Activated B cell treated with CpG ODN at 0.5 μM for 24 hours (primary cell): ENCODE measurements at regions not wholly inside any gene's neighbourhood (a gene's known extent, or its start where the extent isn't known, plus 50 kb on each side); places are given as distances from the start of the nearest gene placed in this dataset.

Experiments
- ATAC-seq: fragments of 200-7000 bp; cut with Tn5 transposase; one replicate; pipeline ENCODE4 v1.10.0; 2021; ENCODE audit warnings: low read depth, mild to moderate bottlenecking, moderate library complexity
- CTCF ChIA-PET: fragments of 350-600 bp; sonication (Branson Sonifier 250); formaldehyde crosslinking; loops from one replicate; lab custom pipeline; 2021; ENCODE audit warnings: antibody characterized with exemption; lab: Charles Lee
- POLR2A ChIA-PET: fragments of 350-600 bp; sonication (Branson Sonifier 250); formaldehyde crosslinking; loops from one replicate; lab custom pipeline; 2021; ENCODE audit warnings: antibody characterized with exemption; lab: Charles Lee
- DNase-seq: peaks from one replicate; pipeline ENCODE4 v3.0.0; 2022
- H3K27ac Mint-ChIP-seq: one replicate; pipeline ENCODE4 v1.8.0; 2020; ENCODE audit warnings: mixed read lengths
- H3K27me3 Mint-ChIP-seq: one replicate; pipeline ENCODE4 v1.8.0; 2021; ENCODE audit warnings: mixed read lengths
- H3K36me3 Mint-ChIP-seq: one replicate; pipeline ENCODE4 v1.8.0; 2021; ENCODE audit warnings: low read depth, mixed read lengths
- H3K4me1 Mint-ChIP-seq: one replicate; pipeline ENCODE4 v1.8.0; 2021; ENCODE audit warnings: mixed read lengths
- H3K4me3 Mint-ChIP-seq: one replicate; pipeline ENCODE4 v1.8.0; 2020; ENCODE audit warnings: mild to moderate bottlenecking, mixed read lengths
- H3K9me3 Mint-ChIP-seq: one replicate; pipeline ENCODE4 v1.8.0; 2020; ENCODE audit warnings: mixed read lengths
- CTCF ChIP-seq: fragments of 200-600 bp; IDR thresholded peaks from one replicate; pipeline ENCODE4 v1.8.0; 2022; ENCODE audit warnings: antibody characterized with exemption, mild to moderate bottlenecking
- intact Hi-C: fragments of 100-400 bp; cut with micrococcal nuclease; formaldehyde crosslinking; loops from one replicate; pipeline ENCODE4 v1.15.1; 2024

DNA sequence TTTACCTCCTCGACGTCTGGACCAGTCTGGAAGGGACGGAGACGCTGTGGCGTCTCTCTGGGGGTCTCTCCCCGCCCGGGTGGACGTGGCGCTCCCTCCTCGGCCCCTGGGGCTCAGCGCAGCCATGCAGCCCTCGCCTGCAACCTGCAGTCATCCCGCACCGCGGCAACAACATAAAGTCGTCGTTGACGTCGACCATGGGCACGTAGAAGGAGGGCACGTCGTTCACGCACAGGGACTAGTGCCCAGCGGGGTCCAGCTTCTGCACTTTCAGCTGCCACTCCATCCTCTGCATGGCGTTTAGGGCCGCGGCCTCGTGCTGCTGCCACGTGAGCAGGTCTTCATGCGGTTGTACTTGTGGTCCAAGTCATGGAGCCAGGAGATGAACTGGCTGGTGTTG lies 889.6 kb upstream of the LRRTM1 start:
- H3K4me3 Mint-ChIP-seq: no peak overlapping the region
- no peak for DNase-seq
- no peak for TF ChIP-seq CTCF
- no peak for ATAC-seq
- H3K9me3 Mint-ChIP-seq: peaks cover 2% of the 10 kb centered on the region
- no peak overlapping the region for H3K27ac Mint-ChIP-seq
- no peaks in the 10 kb centered on the region for H3K4me1 Mint-ChIP-seq
- intact Hi-C loops: no loop called here
- CTCF ChIA-PET: no interaction called here
- POLR2A ChIA-PET: no interaction called here
- no peaks in the 10 kb centered on the region for H3K27me3 Mint-ChIP-seq
- H3K36me3 Mint-ChIP-seq: no peaks in the 10 kb centered on the region

DNA sequence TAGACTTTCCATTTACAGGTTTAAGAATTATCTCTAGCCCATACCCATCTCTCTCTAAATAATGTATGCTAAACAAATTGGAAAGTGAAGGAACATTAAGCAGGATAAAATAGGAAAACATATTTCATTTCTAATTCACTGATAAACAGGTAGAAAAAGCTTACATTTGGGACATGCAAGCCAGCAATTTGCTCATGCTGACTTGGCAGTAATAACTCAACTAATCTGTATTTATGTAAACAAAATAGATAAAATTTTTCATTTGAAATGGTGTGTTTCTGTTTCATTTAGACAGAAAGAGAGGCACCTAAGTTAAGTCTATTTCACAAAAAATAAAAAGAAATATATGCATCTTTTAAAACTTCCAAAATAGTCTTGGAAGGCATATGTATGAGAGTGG lies 877.3 kb upstream of the LRRTM1 start:
- H3K27me3 Mint-ChIP-seq: no peaks in the 10 kb centered on the region
- no peaks in the 10 kb centered on the region for H3K36me3 Mint-ChIP-seq
- ATAC-seq (no peak), DNase-seq (no peak)
- no peaks in the 10 kb centered on the region for H3K4me1 Mint-ChIP-seq
- peaks cover 3% of the 10 kb centered on the region for H3K9me3 Mint-ChIP-seq
- intact Hi-C loops: no loop called here
- ChIA-PET POLR2A (no interaction called here), CTCF (no interaction called here)
- no peak overlapping the region for H3K27ac Mint-ChIP-seq
- no peak overlapping the region for H3K4me3 Mint-ChIP-seq
- TF ChIP-seq CTCF: no peak

GRCh38 chr2:81171447-81171846 lies 866.9 kb upstream of the LRRTM1 start:
- no peak for ATAC-seq
- Mint-ChIP-seq H3K4me3 (no peak overlapping the region), H3K9me3 (peaks cover 15% of the 10 kb centered on the region), H3K27me3 (no peaks in the 10 kb centered on the region), H3K27ac (no peak overlapping the region), H3K36me3 (no peaks in the 10 kb centered on the region), H3K4me1 (no peaks in the 10 kb centered on the region)
- no peak for DNase-seq
- CTCF ChIA-PET: no interaction called here
- TF ChIP-seq CTCF: no peak
- POLR2A ChIA-PET: no interaction called here
- intact Hi-C loops: no loop called here

- Mint-ChIP-seq H3K27ac (no peak overlapping the region), H3K36me3 (no peaks in the 10 kb centered on the region), H3K27me3 (no peaks in the 10 kb centered on the region), H3K9me3 (peaks cover 2% of the 10 kb centered on the region), H3K4me1 (no peaks in the 10 kb centered on the region), H3K4me3 (no peak overlapping the region)
- POLR2A ChIA-PET: no interaction called here
- no peak for ATAC-seq
- DNase-seq: no peak
- intact Hi-C loops: no loop called here
- CTCF ChIA-PET: no interaction called here
- TF ChIP-seq CTCF: no peak
Measured at GRCh38 chr2:81163583-81163982, 859.0 kb upstream of the LRRTM1 start.

DNA sequence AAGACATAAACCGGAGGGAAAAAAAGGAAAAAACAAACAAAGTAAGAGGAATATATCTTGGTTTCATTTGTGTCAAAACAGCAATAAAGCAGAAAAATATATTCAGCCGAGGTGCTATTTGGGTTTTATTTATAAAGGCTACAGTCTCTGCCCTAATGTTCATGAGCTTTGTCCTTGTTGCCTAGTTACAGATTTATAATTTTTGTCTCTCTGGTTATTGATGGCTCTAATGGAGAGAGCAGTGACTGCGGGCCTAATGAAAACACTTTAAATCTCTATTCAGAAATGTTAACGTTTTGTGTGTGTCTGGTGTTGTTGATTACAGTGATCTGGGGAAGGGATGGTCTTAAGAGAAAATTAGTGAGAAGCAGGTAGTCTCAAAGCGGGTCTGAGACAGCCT lies 854.0 kb upstream of the LRRTM1 start:
- H3K36me3 Mint-ChIP-seq: no peaks in the 10 kb centered on the region
- no peaks in the 10 kb centered on the region for H3K27me3 Mint-ChIP-seq
- ChIA-PET POLR2A (no interaction called here), CTCF (no interaction called here)
- H3K4me3 Mint-ChIP-seq: no peak overlapping the region
- no peak for DNase-seq
- no peak overlapping the region for H3K27ac Mint-ChIP-seq
- ATAC-seq: no peak
- intact Hi-C loops: no loop called here
- H3K9me3 Mint-ChIP-seq: peaks cover 2% of the 10 kb centered on the region
- H3K4me1 Mint-ChIP-seq: no peaks in the 10 kb centered on the region
- TF ChIP-seq CTCF: no peak
